ENCODE measurements at regions not wholly inside any gene's neighbourhood (a gene's known extent, or its start where the extent isn't known, plus 50 kb on each side); places are given as distances from the start of the nearest gene placed in this dataset.

GRCh38 chr5:135203019-135203418 lies 169.0 kb upstream of the PITX1 start:
- TF ChIP-seq CTCF (conservative IDR thresholded peaks at IDR 0.05; ENCODE audit: low read length) (no peak), EZH2phosphoT487 (IDR thresholded peaks at IDR 0.05; ENCODE audit: borderline replicate concordance) (no peak)
